KBM-7 (cell line): ENCODE measurements at regions not wholly inside any gene's neighbourhood (a gene's known extent, or its start where the extent isn't known, plus 50 kb on each side); places are given as distances from the start of the nearest gene placed in this dataset.
"Not testable (repeated sequence)": the region's sequence is repeated elsewhere in the genome, so short reads cannot be mapped to it uniquely, and the experiment has no call there.

ENCODE experiments used
- DNase-seq: peaks from one replicate; pipeline ENCODE4 v3.0.0-alpha.2; 2015
- in situ Hi-C: fragments of 300-500 bp; cut with MboI; formaldehyde crosslinking; loops from 2 replicates; pipeline ENCODE4 v1.14.3; 2020; ENCODE audit warnings: low sequenced_read_pairs, low pct_unique_long_range_greater_than_20kb, mixed read lengths

DNA sequence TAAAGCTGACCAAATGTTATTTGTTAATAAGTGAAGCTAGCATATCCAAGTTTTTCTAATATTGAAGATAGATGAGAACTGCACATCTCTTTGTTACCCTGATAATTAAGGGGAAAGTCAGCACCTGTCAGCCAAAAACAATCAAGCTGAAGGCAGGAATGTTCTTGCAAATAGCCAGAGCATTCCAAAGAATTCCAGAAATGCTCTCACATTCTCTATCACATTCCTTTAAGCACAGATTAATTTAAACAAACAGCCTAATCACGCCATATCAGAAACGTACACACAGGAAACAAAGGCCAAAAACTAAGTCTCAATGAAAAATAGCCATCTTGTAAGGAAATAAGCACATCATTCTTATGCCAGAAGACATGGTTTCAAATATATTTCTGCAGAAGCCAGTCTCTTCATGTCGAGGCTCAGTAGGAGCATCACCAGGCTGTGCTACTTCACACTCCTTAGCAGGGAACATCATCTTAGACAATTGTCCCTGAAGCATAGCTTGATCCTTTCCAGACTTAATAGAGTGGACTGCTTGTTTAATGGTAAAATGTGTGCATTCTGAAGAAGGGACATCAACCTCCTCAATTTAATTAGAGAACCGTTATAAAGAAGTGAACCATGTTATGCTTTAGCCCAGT is 252.9 kb upstream of the TTC29 start:
- in situ Hi-C loops = no loop called here
- no peak for DNase-seq

DNA sequence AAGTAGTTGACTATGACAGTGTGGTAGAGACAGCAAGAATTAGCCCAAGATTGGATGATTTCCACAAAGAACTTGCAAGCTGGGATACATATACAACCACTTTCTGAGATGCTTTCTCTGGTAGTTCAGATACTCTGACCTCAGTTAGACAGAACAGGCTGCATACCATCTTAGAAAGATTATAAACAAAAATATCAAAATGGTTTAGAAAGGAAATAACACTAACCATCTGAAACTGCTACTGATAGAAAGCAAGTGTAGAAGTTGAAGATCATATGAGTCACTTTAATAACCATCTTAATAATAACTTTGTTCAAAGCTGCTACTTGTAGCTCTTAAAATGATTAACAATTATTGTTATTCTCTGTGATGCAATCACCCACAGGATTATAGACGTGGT is 255.4 kb upstream of the TTC29 start:
- DNase-seq = no peak
- in situ Hi-C loops = no loop called here

DNA sequence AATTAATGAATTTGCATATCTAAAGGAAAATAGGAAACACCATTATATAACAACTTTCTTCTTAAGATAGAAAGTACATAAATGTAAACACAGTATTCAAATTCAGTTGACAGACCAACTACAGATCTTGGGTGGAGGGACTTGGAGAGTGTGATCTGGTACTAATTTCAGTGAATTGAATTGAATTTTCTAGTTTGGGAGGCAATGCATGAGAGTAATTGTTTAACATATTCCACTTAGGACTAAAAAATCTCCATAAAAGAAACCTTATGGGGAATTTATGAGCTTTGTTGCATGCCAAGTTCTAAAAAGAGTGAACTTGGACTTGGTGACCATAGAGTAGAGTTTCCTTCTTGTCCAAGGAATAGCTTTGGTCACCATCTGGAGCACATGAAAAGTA is 261.1 kb upstream of the TTC29 start:
- in situ Hi-C loops = no loop called here
- no peak for DNase-seq

DNA sequence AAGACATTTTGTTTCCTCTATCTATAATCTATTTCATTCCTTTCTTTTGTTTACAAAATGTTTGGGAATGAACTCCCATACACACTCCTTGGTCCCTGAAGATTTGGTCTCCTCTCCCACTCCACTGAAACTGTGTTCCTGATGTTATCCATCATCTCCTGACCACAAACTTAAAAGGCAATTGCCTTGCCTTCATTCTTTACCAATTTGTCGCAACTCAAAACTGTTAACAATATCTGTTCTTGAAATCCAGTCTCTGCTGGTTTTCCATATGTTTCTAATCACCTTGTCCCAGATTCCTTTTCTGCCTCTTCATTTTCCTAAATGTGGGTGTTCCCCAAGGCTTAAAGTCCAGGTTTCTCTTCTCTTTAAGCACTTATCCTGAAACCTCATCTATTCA is 262.2 kb upstream of the TTC29 start:
- in situ Hi-C loops = no loop called here
- DNase-seq = no peak

DNA sequence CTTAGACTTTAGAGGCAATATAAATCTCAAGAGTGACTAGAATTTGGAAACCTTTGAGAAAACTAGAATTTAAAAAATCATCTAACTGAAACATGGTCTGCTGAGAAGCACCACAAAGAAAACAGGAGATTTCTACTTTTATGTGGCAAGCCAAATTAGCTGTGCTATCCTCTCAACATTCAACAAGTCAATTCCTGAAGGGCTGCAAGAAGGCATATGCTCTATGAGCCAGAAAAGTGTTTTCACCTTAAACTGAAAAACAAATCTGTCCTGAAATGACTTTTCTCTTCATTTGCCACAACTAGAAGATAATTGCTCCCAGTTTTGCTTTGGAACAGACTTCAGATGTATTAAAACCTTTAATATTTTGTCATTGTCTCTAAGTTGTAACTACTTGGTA is 263.2 kb upstream of the EDNRA start:
- no peak for DNase-seq
- in situ Hi-C loops = no loop called here

DNA sequence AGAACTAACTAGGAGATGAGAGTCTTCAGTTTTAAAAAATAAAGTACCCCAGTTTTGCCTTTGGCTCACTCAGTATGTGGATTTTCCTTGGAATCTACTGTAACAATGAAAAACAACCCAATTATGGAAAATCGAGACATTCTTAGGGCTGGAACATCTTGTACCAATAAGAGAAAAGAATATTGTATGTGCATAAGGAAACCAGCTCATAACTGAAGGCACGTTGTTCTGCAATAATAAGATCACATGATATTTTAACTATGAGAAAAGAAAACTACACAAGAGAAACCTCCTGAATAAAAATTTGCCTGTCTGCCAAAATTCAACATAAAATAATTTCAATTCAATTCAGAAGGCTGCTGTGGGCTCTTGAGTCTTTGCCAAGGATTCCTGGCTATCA is 261.8 kb upstream of the EDNRA start:
- in situ Hi-C loops = no loop called here
- no peak for DNase-seq

DNA sequence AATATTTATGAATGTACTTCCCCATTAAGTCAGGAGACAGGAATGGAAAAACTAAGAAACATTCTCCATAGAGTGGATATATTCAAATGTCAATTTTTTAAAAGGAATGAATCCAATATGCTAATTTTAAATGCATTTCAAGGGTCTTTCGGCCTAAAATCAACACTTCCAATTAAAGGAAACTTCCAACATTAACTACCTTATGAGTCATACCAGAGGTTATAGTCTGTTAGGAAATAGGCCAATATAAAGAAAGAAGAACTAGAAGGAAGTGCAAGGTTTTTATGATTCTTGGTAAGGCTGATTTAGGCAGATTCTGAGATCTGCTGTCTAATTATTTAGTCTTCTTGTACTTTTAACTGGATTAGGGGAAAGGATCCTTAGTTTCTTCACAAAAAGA is 260.1 kb upstream of the EDNRA start:
- DNase-seq = no peak
- in situ Hi-C loops = no loop called here

DNA sequence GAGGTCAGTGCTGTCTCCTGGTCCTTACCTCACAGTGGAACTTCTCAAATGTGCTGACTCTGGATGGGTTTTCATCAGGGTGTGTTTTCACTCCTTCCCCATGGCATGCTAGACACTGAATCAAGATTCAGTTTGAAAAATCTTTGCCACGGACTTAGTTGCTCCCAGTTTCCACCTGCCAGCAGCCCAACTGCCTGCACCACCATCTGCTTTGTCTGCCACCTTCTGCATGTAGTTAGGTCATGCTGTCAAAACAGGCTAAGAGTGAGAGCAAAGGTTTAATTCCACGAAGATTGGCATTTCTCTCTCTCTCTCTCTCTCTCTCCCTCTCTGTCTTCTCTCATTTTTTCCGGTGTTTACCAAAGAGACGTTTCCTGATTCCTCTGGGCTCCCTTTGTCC is 258.0 kb upstream of the EDNRA start:
- in situ Hi-C loops = no loop called here
- DNase-seq = no peak

DNA sequence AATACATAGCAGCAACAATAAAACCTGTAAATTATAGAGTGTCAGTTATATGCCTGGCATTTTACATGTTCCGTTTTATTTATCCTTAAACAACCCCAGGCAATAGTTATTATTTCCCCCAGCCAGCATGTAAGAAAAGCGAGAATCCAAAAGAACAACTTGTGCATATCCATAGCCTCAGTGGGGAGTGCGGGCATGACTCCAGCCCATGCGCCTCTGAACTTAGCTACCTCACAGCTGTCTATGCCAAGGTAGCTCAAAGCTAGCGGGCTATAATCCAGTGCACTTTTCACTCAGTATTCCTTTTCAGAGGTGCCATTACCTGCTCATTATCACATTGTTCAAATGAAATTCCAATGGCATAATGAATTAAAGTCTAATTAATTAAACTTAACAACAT is 257.3 kb upstream of the EDNRA start:
- DNase-seq = no peak
- in situ Hi-C loops = no loop called here

DNA sequence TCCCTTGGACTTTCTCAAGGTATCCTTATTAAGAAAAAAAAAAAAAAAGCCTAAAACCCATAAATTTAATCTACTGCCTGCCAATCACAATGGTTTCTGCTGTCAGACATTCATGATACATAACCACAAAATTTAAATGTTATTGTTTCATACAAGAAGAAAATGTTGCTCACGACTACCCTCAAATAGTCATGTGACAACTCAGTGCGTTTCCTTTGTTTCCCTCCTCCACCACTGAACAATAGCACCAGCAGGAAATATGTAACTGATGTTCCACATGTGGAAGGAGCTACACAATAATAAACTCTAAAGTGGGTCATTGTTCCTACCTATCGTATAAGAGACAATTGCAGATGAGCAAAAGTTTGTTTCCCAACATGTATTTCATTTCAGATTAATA is 244.1 kb upstream of the EDNRA start:
- no peak for DNase-seq
- in situ Hi-C loops = no loop called here

DNA sequence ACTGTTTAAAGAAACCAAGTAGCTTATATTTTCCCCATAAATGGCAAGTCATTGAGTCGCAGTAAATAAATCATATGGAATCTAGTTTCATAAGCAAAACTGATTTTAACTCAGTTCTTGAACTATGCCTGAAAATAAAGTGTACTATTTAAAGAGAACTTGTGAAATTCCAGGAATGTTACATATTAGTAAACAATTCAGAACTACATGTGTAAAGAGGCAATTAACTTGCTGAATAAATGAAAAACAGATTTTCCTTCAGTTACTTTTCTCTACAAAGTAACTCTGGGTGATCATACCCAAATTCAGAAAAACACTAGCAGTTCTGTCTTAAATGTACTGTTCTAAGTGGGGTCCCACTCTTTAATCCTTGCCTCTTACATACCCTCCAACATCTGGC is 236.1 kb upstream of the EDNRA start:
- in situ Hi-C loops = no loop called here
- no peak for DNase-seq

DNA sequence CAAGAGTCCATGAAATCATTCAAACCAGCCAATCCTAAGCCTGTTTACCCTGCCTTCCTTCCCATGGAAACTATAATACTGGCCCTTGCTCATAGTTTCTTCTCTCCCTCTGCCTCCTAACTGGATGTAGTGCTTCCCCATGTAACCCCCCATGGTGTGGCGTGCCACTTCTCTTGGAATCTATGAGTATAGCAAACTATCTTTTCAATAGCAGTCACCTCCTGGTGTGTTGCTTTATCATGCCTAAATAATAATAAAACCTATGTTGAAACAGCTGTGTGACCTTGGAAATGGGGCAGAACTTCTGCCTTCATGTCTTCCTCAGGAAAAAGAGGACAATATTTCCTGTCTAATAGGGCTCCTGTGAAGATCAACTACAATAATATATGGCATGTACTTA is 234.8 kb upstream of the EDNRA start:
- no peak for DNase-seq
- in situ Hi-C loops = no loop called here

DNA sequence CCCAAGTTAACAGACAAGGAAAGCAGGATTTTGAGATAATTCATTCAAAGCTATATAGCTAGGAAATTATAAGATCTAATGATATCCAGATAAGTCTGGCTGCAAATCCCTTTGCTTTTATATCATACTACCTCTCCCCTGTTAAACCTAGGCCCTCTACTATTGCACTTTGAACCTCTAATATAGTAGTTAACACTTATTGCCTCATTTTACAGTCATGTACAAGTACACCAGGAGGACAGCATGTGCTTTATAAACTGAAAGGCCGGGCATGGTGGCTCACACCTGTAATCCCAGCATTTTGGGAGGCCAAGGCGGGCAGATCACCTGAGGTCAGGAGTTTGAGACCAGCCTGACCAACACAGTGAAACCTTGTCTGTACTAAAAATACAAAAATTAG is 234.4 kb upstream of the EDNRA start:
- DNase-seq, in situ Hi-C loops: not testable (repeated sequence)

DNA sequence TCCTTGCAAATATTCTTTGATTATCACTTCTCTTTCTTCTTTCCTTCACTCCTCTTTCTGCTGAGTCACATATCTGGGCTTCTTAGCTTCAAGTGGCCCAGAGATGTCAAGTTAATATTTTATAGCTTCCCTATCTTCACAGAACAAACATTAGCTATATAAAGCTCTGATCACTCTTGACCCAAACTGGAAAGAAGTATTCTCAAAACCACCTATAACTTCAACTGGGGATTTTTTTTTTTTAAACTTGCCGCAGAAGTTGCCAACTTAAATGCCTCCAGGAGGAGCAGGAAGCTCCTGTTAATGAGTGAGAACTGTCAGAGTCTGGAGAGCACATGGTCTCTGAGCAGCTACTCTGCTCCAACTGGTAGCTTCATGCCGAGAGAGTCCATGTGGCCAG is 233.3 kb upstream of the EDNRA start:
- in situ Hi-C loops = no loop called here

DNA sequence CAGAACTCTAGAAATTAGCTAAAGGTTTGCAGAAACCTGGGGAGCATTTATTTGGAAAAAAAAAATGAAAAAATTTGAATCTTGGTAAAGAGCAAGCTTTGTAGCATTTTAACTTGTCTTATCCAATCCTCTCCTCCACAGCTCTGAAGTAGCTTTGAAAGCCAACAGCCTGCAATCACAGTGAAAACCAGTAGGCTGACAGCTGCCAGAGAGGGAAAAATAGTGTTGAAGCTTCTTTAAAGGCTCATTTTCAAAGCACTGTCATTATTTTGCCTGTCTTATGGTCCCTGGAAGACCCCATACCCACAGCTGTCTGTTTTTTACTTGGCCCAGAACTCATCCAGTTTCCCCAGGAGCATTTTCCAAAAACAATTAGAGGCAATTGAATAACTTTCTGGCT is 230.8 kb upstream of the EDNRA start:
- in situ Hi-C loops = no loop called here
- DNase-seq = no peak

More for the DNA sequence above, 233.3 kb upstream of the EDNRA start:
- DNase-seq = no peak

DNA sequence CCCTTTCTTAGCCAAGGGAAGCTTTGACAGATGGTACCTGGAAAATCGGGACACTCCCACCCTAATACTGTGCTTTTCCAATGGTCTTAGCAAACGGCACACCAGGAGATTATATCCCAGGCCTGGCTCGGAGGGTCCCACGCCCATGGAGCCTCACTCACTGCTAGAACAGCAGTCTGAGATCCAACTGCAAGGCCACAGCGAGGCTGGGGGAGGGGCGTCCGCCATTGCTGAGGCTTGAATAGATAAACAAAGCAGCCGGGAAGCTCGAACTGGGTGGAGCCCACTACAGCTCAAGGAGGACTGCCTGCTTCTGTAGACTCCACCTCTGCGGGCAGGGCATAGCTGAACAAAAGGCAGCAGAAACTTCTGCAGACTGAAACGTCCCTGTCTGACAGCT is 225.6 kb upstream of the EDNRA start:
- DNase-seq, in situ Hi-C loops: not testable (repeated sequence)

DNA sequence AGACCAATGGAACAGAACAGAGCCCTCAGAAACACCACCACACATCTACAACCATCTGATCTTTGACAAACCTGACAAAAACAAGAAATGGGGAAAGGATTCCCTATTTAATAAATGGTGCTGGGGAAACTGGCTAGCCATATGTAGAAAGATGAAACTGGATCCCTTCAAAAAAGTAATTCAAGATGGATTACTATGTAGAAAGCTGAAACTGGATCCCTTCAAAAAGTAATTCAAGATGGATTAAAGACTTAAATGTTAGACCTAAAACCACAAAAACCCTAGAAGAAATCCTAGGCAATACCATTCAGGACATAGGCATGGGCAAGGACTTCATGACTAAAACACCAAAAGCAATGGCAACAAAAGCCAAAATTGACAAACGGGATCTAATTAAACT is 221.6 kb upstream of the EDNRA start:
- DNase-seq, in situ Hi-C loops: not testable (repeated sequence)

DNA sequence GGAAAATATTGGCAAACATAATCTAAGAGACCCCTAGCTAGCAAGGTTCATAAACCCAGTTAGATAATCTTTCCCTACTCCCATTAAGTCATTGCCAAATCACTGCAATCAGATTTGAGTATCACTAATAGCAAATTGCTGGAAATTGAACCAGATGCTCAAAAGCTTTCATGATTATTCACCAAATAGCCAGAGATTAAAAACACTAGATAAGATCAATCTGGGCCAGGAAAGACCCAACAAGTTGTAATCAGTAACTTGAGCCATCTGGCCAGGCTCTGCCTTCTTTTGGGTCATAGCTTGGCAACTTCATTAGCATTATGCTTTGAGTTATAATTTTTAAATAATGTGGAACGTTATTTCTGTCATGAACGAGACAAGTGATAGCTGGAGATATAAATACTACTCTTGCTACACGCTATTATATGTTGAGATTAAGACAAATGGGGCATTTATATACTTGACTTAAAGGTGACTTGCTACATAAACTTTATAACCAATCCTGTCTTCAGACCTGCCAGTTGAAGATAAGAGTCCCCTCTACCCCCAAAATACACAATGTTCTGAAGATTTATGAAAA is 196.6 kb upstream of the EDNRA start:
- no peak for DNase-seq
- in situ Hi-C loops = no loop called here

DNA sequence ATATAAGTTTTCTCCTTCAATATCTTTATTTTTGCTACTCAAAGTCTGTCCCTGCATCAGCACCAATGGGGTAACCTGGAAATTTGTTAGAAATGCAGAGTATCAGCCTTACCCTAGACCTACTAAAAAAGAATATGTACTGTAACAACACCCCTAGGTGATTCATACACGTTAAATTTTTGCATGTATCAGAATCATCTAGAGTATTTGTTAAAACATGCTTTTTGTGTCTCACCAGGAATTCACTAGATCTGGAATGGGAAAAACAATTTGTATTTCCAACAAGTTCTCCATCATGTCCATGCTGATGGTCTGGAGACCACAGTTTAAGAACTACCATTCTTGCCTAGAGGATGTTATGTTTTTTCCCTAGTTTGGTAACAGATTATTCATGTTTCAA is 196.0 kb upstream of the EDNRA start:
- DNase-seq = no peak
- in situ Hi-C loops = no loop called here

DNA sequence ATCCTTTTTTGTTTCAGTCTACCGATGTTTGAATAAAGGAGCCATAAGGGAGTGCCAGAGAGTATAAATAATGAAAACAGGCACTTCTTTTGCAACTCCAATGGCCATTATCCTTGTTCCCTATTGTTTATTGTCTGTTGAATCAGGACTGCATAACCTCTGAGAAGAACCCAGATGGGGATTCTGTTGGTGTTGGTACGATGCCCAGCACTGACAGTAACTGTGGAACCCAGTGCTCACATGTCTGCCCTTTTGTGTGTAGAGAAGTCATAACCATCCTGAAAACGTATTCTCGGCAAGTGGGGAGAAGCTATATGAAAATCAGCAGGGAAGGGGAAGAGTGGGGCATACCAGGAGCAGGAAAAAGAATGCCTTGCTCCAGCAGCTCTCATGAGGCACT is 195.1 kb upstream of the EDNRA start:
- no peak for DNase-seq

DNA sequence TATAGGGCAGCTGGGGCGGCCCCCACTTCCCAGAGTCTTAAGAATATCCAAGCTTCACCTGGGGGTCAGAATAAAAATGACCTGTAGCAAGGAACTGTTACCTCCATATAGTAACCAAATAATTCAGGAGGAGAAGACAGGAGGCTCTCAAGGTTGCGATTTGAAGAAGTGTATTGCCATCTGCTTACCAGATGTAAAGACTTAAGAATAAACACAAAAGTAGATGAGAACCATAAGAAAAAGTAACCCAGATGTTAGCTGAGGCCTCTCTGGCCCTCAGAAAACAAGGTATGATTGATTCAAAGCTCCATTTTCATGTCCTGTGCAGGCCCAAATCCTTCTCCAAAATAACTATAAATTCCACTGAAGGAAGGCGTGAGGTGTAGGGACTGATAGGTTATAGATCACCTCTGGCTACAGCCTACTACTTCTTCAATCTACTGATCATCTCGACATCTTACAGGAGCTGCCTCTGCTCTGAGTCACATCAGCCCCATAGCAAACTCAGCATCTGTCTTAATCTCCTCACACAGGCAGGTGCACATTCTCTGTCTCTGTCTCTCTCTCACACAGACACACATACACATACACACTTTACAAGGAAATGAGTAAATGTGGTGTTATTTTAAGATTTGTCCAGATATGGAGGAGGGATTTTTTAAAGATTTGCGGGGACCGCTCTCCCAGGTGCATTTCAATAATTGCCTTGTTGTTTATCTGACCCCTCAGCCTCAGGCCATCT is 193.9 kb upstream of the EDNRA start:
- in situ Hi-C loops = no loop called here
- DNase-seq = no peak

More for the DNA sequence above, 195.1 kb upstream of the EDNRA start:
- in situ Hi-C loops = no loop called here
